Pancreas (tissue), 10 donors: ENCODE measurements at regions not wholly inside any gene's neighbourhood (a gene's known extent, or its start where the extent isn't known, plus 50 kb on each side); places are given as distances from the start of the nearest gene placed in this dataset.
"Not testable (repeated sequence)": the region's sequence is repeated elsewhere in the genome, so short reads cannot be mapped to it uniquely, and the experiment has no call there.

ENCODE experiments used
- ATAC-seq, 4 donors: fragments of 200-7000 bp; cut with Tn5 transposase; one replicate each; pipeline versions ENCODE4 v1.8.0 to v1.9.1; 2020; ENCODE audit warnings: mild to moderate bottlenecking in 4 of 4, moderate library complexity in 4 of 4
- DNase-seq, 6 donors: peaks; one replicate each; pipeline ENCODE4 v3.0.0-alpha.2; 2020
- FAIRE-seq: peaks from 2 replicates; lab custom pipeline; 2012; peaks lifted over from hg19 to GRCh38; lab: Jason Lieb, UNC
- H3K27ac ChIP-seq, 4 donors: fragments of 200-600 bp; sonication (generic); 1 replicate in 3 of 4; 2 replicates in 1 of 4; pipeline versions ENCODE4 v1.5.0 to v1.8.0; 2020
- H3K27me3 ChIP-seq, 4 donors: fragments of 200-600 bp; one replicate each; pipeline ENCODE4 v1.8.0; 2021
- H3K36me3 ChIP-seq, 3 donors: fragments of 200-600 bp; sonication (generic) in 1 of 3; one replicate each; pipeline versions ENCODE4 v1.5.0 to v1.8.0; 2020 to 2021
- H3K4me1 ChIP-seq, 3 donors: fragments of 200-600 bp; one replicate each; pipeline ENCODE4 v1.8.0; 2021
- H3K4me3 ChIP-seq, 4 donors: fragments of 200-600 bp; sonication (generic) in 2 of 4; one replicate each; pipeline versions ENCODE4 v1.5.0 to v1.8.0; 2020 to 2021
- H3K9me3 ChIP-seq, 4 donors: fragments of 200-600 bp; one replicate each; pipeline ENCODE4 v1.8.0; 2021
- WGBS, 2 donors: extraction: QIAGEN DNeasy Blood & Tissue Kit; methylation state at CpG; one replicate each; pipeline ENCODE4 v1.1.7; 2013; 5-methylcytosine and 5-hydroxymethylcytosine counted together
- intact Hi-C, 3 donors: fragments of 100-400 bp; cut with DNase I; formaldehyde crosslinking; loops; one replicate each; pipeline versions ENCODE4 v1.11.1 to v1.14.2; 2022
- TF ChIP-seq, protein P1 (sequence below), 4 donors: fragments of 200-600 bp; sonication (generic) in 3 of 4; IDR thresholded peaks; one replicate each; pipeline versions ENCODE4 v1.5.0 to v1.8.0; 2021; ENCODE audit warnings: antibody characterized with exemption in 4 of 4
- donor health status: healthy with polysubstance abuse.
- donor health status: DM: no; HTN: no; CAD: no; lungs with moderate emphysema.
- donor health status: DM: no; HTN: no; CAD: no.
- donor health status: control.
- donor health status: control.
- donor health status: Bipolar disorder and iron deficiency.
- donor health status: DM: yes; HTN: yes; CAD: no.
- donor health status: DM: no; HTN: no; CAD: no.
- donor health status: DM: no; HTN: no; CAD: no.
- donor health status: DM: yes; HTN: yes; CAD: no.

GRCh38 chr1:229132106-229132443, 138.8 kb upstream of the RAB4A start:
- Histone ChIP-seq H3K4me1 (peaks cover 0 to 37% (median 29%) of the 10 kb centered on the region in 3 donors), H3K9me3 (no peaks in the 10 kb centered on the region), H3K4me3 (no peak overlapping the region), H3K27ac (peak overlapping the region; percentile 40 to 90 (median 62)), H3K36me3 (no peaks in the 10 kb centered on the region), H3K27me3 (no peaks in the 10 kb centered on the region)
- WGBS, 2 donors: 90 to 95% methylated on average over 1 of the region's 1 CpG
- no peak for DNase-seq
- no peak for FAIRE-seq
- intact Hi-C loops: no loop called here
- TF ChIP-seq, protein P1, sequence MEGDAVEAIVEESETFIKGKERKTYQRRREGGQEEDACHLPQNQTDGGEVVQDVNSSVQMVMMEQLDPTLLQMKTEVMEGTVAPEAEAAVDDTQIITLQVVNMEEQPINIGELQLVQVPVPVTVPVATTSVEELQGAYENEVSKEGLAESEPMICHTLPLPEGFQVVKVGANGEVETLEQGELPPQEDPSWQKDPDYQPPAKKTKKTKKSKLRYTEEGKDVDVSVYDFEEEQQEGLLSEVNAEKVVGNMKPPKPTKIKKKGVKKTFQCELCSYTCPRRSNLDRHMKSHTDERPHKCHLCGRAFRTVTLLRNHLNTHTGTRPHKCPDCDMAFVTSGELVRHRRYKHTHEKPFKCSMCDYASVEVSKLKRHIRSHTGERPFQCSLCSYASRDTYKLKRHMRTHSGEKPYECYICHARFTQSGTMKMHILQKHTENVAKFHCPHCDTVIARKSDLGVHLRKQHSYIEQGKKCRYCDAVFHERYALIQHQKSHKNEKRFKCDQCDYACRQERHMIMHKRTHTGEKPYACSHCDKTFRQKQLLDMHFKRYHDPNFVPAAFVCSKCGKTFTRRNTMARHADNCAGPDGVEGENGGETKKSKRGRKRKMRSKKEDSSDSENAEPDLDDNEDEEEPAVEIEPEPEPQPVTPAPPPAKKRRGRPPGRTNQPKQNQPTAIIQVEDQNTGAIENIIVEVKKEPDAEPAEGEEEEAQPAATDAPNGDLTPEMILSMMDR (IDR thresholded peaks at IDR 0.05): no peak
- peak in 2 of 4 donors; percentile 2 to 4 for ATAC-seq

DNA sequence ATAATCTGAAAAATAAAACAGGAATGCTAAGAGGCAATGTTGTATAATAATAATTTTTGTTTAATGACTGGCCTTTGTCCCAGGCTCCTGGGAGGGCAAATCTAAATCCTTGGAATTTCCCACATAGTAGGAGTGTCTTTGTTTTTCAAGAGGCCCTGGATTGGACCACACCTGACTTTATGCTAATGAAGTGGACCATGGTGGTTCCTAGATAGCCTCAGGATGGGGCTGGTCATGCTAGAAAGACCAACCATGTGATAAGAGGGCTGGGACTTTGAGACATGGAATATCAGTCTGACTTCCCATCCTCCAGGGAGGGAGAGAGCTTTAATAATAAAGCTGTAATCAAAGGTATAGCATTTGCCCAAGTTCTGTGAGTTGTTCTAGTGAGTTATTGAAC, 138.2 kb upstream of the RAB4A start:
- Histone ChIP-seq H3K4me3 (no peak overlapping the region), H3K36me3 (no peaks in the 10 kb centered on the region), H3K4me1 (peaks cover 0 to 33% (median 29%) of the 10 kb centered on the region in 3 donors), H3K27ac (peak overlapping the region; percentile 40 to 90 (median 62)), H3K9me3 (no peaks in the 10 kb centered on the region), H3K27me3 (no peaks in the 10 kb centered on the region)
- intact Hi-C loops: no loop called here
- no peak for ATAC-seq
- TF ChIP-seq, protein P1 (IDR thresholded peaks at IDR 0.05): no peak
- no peak for FAIRE-seq
- no peak for DNase-seq

DNA sequence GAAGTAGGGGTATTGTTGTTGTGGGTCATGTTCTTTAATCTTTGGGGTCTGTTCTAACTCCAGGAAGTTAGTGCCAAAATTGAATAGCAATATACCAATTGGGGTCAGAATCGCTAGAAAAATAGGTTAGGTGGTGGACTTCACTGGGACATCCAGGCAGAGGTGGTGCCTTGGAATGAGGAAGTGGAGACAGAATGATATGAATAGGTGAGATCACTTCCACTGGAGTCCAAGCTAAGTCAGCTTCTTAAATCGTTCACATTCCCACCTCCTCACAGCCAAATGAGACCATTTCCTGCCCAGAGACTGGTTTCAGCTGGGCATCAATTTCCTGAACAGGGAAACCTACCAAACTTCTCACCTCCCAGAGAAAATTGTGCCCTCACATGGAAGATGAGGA, 137.8 kb upstream of the RAB4A start:
- TF ChIP-seq, protein P1 (IDR thresholded peaks at IDR 0.05): no peak
- H3K4me1 ChIP-seq: peaks cover 0 to 29% (median 29%) of the 10 kb centered on the region in 3 donors
- H3K4me3 ChIP-seq: no peak overlapping the region
- H3K27ac ChIP-seq: peak overlapping the region in 3 of 4 donors; percentile 14 to 90 (median 80)
- H3K9me3 ChIP-seq: no peaks in the 10 kb centered on the region
- 46 to 55% methylated on average over 2 of the region's 2 CpGs for WGBS, 2 donors
- H3K36me3 ChIP-seq: no peaks in the 10 kb centered on the region
- FAIRE-seq (no peak), ATAC-seq (peak in 2 of 4 donors; percentile 11 to 34), DNase-seq (no peak)
- intact Hi-C loops: no loop called here
- H3K27me3 ChIP-seq: no peaks in the 10 kb centered on the region

GRCh38 chr1:229133811-229134210, 137.1 kb upstream of the RAB4A start:
- TF ChIP-seq, protein P1 (IDR thresholded peaks at IDR 0.05): no peak
- Histone ChIP-seq H3K4me1 (peaks cover 0 to 29% (median 27%) of the 10 kb centered on the region in 3 donors), H3K4me3 (no peak overlapping the region), H3K27ac (peak overlapping the region in 2 of 4 donors; percentile 80 to 90), H3K36me3 (no peaks in the 10 kb centered on the region), H3K27me3 (no peaks in the 10 kb centered on the region), H3K9me3 (no peaks in the 10 kb centered on the region)
- intact Hi-C loops: no loop called here
- WGBS, 2 donors: 92 to 100% methylated on average over 1 of the region's 1 CpG
- DNase-seq: no peak
- FAIRE-seq: no peak
- no peak for ATAC-seq

- H3K4me3 ChIP-seq, intact Hi-C loops: not testable (repeated sequence)
Measured at GRCh38 chr1:229134381-229135217, 136.3 kb upstream of the RAB4A start.

More at GRCh38 chr1:229134381-229135217, 136.3 kb upstream of the RAB4A start:
- H3K9me3 ChIP-seq, FAIRE-seq, H3K36me3 ChIP-seq, DNase-seq, ATAC-seq, H3K27me3 ChIP-seq, H3K27ac ChIP-seq: not testable (repeated sequence)
- peaks cover 0 to 25% (median 22%) of the 10 kb centered on the region in 3 donors for H3K4me1 ChIP-seq
